Liver (tissue), 3 donors: ENCODE measurements at regions not wholly inside any gene's neighbourhood (a gene's known extent, or its start where the extent isn't known, plus 50 kb on each side); places are given as distances from the start of the nearest gene placed in this dataset.

Source experiments
- CTCF ChIP-seq: fragments of 150-350 bp; IDR thresholded peaks from 2 replicates; pipeline ENCODE4 v1.5.1; 2017; ENCODE audit warnings: improper control_type of control experiment, low read depth, low read length; ENCODE audit not compliant: missing input control
- EGR1 ChIP-seq, 2 donors: IDR thresholded peaks; 2 replicates each; pipeline ENCODE4 v1.6.1; 2016 to 2018; ENCODE audit warnings: antibody characterized with exemption in 2 of 2, low read depth in 2 of 2
- MAX ChIP-seq: IDR thresholded peaks from 2 replicates; pipeline ENCODE4 v1.6.1; 2016; ENCODE audit warnings: antibody characterized with exemption
- NR2F2 ChIP-seq: IDR thresholded peaks from 2 replicates; pipeline ENCODE4 v1.6.1; 2016; ENCODE audit warnings: antibody characterized with exemption
- REST ChIP-seq: IDR thresholded peaks from 2 replicates; pipeline ENCODE4 v1.6.1; 2016; ENCODE audit warnings: antibody characterized with exemption, mild to moderate bottlenecking
- SP1 ChIP-seq: IDR thresholded peaks from 2 replicates; pipeline ENCODE4 v1.6.1; 2018; ENCODE audit warnings: antibody characterized with exemption, mild to moderate bottlenecking
- donor health status: healthy.
- donor health status: healthy.

- TF ChIP-seq NR2F2 = no peak
- no peak for TF ChIP-seq EGR1 (IDR thresholded peaks at IDR 0.05; ENCODE audit: low read depth in 2 of 2)
- no peak for TF ChIP-seq CTCF
- no peak for TF ChIP-seq MAX
- no peak for TF ChIP-seq SP1
- TF ChIP-seq REST = no peak
Measured at GRCh38 chr6:12456343-12456742, 166.2 kb downstream of the EDN1 start.
